ENCODE measurements at regions not wholly inside any gene's neighbourhood (a gene's known extent, or its start where the extent isn't known, plus 50 kb on each side); places are given as distances from the start of the nearest gene placed in this dataset.
"Not testable (repeated sequence)": the region's sequence is repeated elsewhere in the genome, so short reads cannot be mapped to it uniquely, and the experiment has no call there.

DNA sequence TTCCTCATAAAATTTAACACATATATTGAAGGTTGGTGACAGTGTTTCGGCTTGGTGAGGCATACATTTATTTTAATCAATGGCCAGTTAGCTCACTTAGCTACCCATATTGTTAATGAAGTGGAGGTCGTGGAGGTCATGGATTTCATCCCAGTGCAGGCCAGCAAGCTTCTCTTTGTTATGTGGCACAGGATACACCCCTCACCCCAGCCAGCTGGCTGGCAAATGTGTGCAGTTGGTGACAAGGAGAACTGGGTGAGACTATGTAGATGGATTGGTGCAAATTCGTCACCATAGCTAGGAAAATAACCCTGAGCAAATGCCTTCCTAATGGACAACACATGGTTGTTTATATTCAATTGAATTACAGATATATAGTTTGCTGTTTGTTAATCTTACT, 50.5 kb upstream of the FOXP2 start:
- no peak for DNase-seq

DNA sequence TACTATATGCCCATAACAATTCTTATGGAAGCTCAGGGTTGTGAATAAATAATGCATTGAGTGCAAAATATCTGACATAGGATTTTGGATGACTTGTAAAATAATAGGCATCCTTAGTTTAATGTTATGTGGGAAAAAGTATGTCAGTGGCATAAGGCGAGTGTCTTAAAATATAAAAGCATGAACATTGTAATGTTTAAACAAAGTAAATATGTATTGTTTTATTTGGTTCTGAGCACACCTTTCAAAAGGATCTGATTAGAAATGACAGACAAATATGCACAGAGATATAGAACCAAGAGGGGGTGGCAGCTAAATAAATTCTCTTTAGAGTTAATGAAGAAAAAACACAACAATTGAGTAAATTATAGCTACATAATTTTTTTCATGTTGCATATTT, 51.3 kb upstream of the FOXP2 start:
- no peak for DNase-seq

DNA sequence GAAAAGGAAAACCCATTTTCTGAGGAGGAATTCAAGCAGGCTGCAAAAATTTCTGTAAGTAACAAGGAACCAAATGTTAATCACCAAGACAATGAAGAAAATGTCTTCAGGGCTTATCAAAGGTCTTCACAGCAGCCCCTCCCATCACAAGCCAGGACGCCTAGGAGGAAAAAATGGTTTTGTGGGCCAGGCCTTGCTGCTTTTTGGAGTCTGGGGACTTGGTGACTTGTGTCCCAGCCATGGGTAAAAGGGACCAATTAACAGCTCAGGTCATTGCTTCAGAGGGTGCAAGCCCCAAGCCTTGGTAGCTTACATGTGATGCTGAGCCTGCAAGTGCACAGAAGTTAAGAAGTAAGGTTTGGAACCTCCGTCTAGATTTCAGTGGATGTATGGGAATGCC, 55.7 kb upstream of the FOXP2 start:
- DNase-seq: no peak

DNA sequence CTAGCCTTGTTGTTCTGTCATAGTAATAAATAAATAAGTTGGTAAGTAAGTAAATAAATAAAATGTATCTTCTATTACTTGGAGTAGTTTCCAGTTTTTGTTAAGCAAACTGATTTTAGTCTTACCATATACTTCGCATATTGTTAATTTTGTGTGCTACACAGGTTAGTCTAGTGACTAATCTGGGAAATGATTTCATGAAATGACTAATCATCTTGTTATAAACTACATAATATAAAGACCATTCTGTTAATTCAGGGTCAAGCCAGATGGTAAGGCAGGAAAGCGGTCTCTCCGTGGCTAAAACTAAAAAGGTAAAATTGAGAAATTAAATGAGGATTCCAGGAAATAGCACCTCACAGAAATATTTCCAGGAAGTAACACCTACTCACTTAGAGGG, 58.5 kb upstream of the FOXP2 start:
- no peak for DNase-seq

DNA sequence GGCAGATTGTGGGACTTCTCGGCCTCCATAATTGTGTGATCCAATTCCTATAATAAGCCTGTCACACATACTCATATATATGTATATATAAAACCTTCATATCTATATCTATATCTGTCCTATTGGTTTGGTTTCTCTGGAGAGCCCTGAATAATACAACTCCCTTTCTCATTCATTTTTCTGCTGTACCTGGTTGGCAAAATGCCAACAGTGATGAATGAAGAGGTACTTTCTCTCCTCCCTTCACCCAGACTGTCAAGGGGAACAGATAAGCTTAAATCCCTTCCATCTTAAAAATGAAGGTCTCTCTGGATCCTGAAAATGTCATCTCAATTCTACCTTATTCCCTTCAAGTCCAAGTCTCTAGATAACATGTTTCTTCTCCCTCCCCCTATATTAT, 60.3 kb upstream of the FOXP2 start:
- DNase-seq: no peak

DNA sequence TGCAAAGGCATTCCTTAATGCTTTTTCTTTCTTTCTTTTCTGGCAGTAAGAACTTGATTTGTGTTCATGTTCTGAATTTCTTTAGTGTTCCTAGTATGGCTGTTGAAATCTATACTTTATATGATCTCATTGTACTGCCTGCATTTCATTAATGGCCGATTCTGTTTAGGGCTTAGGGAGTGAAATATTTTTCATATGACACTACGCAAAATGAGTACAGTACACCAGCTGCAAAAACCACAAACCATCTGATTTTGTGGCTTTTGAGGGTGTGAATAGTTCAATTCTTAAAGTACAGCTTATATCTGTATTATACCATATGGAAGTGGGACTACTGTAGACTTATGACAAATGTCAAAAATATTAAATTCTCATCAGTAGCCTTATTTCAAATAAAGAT, 69.1 kb upstream of the FOXP2 start:
- no peak for DNase-seq

DNA sequence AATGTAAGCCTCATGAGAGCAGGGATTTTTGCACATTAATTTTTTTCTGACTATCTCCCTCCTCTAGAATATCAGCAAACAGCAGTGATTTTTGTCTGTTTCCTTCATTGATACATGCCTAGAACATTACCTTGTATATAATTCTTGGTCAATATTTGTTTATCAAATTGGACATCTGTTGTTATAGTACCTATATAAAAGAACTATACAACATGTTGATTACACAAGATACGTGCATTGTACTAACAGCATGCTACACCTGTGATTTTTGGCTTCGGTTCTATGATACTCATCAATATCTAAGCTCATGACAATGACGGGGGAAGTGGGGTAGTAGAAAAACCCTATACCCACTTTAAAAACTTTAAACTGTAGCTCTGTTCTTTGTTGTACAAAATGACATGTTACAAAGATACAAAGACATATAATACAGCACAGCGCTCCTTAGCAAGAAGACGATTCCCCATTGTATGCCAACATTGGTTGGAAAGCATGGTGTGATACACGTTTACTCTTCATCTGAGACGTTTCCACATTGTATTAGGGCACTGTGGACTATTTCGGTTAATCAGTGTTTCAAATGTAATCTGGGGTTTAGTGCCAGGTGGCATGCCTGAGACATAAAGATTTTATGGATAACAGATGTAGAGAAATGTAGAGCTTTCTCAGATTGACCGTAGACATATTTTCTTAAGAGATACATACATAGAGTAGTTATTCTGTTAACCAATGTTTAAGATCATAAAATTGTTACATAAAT, 70.5 kb upstream of the FOXP2 start:
- DNase-seq: no peak

DNA sequence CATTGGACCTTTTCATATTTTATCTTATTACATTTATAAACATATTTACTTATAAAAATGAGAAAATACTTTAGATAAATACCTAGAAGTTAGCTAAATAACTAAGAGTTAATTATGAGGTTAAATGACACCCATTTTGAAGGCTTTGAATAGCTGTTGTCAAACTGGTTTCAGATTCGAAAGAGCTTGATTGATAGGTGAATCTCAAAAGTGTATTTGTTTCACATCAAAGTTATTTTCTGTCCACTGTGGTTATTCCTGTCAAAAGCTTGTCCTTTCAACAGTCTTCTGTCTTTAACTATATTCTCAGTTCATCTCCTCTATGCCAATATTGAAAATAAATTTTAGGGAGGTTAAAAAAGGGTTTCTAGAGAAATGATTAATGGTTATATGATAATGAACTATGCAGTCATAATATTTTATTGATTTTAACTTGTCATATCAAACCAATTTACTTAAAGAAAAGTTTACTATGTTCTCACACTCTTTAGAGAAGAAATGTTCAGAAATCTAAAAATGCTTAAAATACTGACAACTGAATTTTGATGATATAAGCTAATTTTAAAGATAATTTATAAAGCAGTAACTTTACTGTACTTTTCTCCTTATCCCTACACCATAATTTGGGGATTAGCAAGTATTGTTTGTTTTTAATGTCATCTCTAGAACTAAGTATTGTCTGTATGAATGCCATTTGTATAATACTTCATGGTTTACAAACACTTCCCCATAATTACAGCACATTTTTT, 72.0 kb upstream of the FOXP2 start:
- no peak for DNase-seq

DNA sequence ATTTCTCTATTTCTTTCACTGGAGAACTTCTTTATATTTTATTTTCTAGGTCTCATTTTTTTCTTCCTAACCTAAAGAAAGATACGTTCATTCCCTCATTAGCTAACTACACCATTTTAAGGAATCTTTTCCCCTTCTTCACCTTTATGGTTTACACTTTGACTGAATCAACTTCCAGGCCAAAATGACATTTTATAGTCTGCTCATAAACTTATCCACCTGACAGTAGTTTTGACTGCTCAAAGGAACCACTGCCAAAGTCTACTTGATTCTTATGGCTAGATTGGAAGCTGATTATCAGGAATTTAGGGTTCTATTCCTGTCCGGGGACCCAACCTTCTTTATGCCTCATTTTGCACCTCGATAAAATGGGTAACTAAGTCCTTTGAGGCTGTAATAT, 73.0 kb upstream of the FOXP2 start:
- DNase-seq: no peak

DNA sequence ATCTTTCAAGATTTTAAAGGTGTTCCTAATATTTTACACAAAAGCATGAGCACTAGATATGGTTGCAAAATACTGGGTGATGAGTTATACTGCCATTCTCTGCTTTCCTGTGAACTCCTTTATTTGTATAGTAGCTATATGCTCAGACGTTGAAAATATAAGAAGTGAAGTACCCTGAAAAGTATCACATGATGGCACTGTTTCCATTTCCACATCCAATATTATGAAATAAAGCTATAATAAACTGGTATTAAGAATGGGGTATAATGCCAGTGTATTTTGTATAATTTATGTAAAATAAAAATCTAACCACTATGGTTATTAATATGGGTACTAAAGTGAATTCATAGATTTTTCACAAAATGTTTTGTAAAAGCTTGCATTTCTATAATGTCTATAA, 79.6 kb upstream of the FOXP2 start:
- DNase-seq: no peak

DNA sequence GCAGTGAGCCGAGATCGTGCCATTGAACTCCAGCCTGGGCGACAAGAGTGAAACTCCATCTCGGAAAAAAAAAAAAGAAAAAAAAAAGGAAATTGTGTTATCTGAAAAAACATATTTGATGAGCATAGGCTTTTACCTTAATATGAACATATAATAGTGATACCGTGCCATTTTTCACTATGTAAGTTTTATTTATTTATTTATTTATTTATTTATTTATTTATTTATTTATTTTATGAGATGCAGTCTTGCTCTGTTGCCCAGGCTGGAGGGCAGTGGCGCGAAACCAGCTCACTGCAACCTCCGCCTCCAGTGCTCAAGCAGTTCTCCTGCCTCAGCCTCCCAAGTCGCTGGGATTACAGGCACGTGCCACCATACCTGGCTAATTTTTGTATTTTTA, 85.2 kb upstream of the FOXP2 start:
- not testable (repeated sequence) for DNase-seq

DNA sequence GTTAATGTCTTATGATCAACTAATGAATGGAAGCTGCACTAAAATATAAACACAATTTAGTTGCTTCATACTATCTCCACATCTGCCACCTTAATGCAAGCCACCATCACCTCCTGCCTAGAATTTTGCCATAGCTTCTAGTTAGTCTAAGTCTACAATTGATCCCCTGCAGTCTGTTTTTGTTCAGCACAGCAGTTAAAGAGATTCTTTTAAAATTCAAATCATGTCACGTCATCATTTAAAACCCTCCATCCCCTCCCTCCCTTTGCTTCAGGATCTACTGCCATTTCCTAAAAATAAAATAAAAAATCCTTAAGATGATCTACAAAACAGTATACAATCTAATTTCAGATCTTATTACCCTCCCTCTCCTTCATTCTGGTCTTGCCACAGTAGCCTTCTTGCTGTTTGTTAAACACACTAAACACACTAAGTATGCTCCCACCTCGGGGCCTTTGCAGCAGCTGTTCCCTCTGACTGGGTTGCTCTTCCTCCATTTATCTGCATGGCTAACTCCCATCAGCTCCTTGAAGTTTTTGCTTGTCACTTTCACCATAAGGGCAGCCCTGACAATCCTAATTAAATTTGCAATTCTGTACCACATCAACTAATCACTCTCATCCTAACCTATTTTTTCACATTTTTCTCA, 97.0 kb upstream of the FOXP2 start:
- DNase-seq: no peak

DNA sequence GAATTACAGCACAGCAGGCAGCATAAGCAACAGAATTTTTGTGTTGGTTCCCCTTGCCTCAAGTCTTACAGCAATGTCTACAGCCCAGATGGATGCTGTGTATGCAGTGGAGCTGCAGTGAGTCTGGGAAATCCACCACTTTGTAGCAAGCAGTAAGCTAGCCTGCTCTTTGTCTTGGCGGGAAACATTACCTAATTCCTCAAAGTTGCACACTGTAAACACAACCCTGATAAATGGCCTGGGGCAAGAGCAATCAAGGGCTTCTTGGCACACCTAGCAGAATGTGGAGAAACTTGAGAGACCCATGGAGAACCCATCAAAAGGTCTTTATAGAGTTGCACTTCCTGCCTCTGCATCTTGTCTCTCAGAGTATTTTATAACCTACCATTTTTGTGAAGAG, 102.0 kb upstream of the FOXP2 start:
- no peak for DNase-seq

DNA sequence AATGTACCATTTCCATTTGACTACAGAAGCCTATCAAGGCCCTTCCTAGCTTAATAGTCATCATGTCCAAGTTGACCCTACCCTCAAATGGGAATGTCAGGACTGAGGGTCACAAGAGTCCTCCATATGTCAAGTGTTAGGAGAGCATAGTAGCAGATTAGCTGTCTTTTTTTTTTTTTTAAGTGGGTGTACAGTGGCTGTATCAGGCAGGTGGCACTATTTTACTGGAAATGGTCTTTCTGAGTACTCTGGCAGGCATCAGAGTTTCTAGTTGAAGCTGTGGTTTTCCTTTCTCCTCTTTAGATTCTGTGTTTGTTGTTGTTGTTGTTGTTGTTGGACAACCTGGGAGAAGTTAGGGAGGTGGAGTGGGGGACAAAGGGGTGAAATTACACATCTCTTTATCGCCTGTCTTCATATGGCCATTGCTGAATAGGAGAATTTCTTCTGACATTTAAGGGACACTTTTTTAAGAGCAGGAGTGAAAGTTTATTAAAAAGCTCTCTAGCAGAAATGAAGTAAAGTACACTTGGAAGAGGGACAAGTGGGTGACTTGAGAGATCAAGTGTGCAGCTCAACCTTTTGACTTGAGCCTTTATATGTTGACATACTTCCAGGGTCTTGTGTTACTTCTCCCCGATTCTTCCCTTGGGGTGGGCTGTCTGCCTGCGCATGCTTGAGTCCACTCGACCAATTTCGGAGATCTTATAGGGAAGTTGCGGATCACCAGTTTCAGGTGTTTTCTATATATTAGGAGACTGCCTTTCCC, 104.1 kb upstream of the FOXP2 start:
- no peak for DNase-seq

DNA sequence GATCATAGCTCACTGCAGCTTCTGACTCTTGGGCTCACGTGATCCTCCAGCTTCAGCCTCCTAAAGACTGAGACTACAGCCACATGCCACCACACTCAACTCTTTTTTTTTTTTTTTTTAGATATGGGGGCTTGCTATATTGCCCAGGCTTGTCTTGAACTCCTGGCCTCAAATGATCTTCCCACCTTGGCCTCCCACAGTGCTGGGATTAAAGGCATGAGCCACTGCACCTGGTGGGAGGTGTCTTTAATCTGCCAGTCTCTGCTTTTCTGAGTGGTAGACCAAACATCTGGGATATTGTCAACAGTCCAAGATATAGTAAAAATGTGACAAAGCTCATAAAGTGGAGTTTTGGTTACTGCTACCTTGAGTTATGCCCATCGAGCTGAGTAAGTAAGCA, 104.9 kb upstream of the FOXP2 start:
- no peak for DNase-seq

DNA sequence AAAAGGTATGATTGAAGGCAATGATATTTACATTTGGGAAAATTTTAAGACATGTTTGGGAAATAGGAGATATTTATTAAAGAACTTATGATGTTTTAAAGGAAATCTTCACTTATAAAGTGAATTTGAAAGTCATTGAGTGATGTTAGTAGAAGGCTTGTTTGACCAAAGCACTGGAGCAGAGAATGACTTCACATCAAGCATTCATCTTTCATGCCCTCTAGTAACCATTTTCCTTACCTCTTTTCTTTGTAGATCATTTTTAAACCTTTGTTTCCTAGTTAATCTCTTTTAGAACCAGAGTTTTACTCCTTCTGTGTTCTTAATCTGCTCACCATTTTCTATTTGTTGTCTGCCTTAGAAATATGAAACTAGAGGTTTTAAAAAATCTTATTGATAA, 111.3 kb upstream of the FOXP2 start:
- DNase-seq: no peak

DNA sequence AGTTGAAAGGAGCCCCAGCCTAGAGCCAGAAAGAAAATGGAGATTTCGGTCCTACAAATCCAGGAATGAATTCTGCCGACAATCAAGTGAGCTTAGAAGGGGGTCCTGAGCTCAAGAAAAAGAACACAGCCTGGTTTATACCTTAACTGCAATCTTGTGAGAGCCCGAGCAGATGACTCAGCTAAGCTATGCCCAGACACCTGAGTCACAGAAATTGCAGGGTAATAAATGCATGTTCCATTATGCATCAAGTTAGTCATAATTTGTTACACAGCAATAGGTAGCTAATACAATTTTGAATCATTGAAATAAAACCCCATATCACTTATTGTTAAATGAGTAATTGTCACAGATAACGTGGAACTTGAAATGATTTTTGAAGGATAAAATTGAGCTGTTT, 111.8 kb upstream of the FOXP2 start:
- DNase-seq: no peak

DNA sequence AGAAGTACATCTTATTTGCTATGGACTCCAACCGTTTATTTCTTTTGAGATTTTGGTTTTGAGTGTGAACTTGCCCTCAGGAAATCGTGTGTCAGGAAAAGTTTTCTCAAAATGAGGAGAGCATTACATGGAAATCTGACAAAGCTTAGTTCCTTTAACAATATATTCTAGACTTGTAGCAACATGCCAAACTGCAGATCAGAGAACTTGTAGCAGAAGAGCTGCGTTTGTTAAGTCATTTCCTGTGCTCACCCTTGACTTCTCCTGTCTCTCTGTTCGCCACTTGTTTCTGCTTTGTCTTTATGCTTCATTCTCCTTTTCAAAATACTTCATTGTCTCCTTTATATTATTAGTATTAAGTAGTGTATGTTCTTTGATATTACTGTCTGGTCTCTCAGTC, 116.6 kb upstream of the FOXP2 start:
- DNase-seq: no peak

DNA sequence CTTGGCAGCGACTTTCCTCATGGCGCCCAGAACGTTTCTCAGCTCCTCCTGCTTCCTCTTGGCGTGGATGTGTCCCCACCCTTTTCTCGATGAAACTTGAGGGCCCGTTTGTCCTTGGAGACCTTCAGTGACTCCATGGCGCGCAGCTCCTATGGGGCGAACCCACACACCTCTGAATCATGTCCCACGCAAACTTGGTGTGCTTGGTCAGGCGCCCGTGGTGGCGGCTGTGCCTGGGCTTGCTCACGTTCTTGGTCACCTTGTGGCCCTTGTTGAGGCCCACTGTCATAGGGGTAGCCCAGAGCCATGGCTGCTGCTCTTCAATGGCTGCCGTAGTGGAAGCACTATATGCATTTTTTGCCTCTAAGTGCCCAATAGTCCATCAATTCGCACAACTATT, 117.5 kb upstream of the FOXP2 start:
- no peak for DNase-seq

DNA sequence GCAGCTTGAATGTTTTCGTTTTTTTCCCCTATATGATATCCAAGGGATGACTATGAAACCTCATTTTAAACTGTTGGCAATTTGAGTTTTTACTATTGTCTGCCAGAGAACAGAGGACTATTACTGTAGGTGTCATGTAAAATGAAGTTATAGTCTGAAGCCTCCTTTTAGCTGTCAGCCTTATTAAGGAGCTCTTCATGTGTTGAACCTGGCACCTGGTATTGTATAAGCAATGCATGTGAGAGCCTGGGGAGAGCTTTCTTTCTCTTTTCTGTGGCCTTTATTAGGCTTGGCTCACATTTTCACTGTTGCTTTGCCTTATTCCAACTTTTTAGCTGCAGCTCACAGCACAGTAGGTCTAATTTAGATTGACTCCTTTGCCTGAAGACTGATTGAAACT, 119.1 kb upstream of the FOXP2 start:
- DNase-seq: no peak

DNA sequence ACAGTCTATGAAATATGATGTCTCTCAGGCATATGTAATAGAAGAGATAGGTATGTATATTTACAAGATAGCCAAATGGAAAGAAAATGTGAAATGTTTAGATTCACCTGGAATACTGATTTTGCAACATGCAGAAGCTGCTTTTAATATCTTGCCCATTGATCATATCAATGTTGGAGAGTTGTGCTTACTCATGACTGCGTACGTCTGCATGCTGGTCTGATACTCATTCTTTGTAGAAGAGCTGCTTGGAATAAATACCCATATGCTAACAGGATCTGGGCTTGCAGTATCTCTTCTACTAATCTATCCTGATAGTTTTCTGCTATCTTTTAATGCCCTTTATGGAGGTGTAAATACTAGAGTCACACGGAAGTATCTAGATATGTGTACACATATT, 120.6 kb upstream of the FOXP2 start:
- DNase-seq: no peak

DNA sequence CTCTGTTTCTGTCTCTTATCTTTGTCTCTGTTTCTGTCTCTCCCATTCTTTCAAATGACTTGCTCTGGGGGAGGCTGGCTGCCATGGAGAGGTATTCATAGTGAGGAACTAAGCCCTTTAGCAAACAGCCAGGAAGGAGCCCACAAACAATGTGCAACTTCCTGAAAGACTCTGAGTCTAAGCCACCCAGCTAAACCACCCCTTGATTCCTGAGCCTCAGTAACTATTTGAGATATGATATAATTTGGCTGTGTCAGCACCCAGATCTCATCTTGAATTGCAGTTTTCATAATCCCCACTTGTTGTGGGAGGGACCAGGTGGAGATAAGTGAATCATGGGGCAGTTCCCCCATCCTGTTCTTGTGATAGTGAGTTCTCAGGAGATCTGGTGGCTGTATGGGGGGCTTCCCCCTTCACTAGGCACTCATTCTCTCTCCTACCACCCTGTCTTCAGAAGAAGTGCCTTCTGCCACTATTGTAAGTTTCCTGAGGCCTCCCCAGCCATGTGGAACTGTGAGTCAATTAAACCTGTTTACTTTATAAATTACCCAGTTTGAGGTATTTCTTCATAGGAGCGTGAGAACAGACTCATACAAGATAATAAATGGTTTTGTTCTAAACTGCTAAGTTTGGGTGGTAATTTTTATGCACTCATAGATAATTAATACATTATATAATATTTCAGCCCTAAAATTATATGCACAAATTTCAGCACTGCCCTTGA, 121.2 kb upstream of the FOXP2 start:
- no peak for DNase-seq

DNA sequence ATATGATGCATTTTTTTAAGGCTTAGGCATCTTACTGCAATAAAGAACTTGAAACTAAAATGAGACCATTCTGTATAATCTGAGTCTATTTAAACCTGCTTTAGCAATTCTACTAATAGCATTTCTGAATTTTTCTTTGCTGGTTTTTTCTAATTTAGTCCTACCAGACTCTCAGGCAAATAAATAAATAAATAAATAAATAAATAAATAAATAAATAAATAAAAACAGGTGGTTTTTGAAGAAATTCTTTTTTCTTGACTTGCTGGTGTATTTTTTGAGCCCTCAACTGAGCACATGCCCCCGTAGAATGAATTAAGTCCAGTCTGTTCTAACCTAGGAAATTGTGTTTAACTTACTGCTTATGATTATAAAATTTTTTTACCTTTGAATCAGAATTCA, 134.7 kb upstream of the FOXP2 start:
- DNase-seq: no peak
